ENCODE measurements at regions not wholly inside any gene's neighbourhood (a gene's known extent, or its start where the extent isn't known, plus 50 kb on each side); places are given as distances from the start of the nearest gene placed in this dataset.

DNA sequence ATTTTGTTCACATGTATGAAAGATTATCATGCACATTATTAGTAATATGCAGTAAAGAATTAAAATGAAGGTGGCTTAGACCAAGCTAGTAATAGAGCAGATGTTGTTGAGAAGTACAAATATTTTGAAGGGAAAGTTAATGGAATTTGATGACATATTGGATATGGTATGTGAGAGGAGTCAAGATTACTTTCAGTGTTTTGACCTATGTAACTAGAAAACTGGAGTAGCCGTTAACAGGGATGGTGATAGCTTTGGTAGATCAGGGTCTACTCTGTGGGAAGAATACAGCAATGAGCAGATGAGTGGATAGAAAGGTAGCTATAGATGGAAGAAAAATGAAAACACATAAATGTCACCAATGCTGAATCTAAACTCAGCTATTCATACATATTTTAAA is 163.2 kb upstream of the LRRC7 start:
- Histone ChIP-seq H3K4me3 (no peak overlapping the region), H3K27me3 (no peaks in the 10 kb centered on the region), H3K9me3 (peaks cover 0 to 7% (median 0%) of the 10 kb centered on the region in 11 donors), H3K4me1 (no peaks in the 10 kb centered on the region), H3K27ac (no peak overlapping the region), H3K36me3 (no peaks in the 10 kb centered on the region)
- WGBS, 2 donors, result 48 to 53% methylated on average over 1 of the region's 1 CpG
- intact Hi-C loops (cut with DNase I), result no loop called here
- DNase-seq, result no peak
- ATAC-seq, result no peak
- TF ChIP-seq, protein P1, sequence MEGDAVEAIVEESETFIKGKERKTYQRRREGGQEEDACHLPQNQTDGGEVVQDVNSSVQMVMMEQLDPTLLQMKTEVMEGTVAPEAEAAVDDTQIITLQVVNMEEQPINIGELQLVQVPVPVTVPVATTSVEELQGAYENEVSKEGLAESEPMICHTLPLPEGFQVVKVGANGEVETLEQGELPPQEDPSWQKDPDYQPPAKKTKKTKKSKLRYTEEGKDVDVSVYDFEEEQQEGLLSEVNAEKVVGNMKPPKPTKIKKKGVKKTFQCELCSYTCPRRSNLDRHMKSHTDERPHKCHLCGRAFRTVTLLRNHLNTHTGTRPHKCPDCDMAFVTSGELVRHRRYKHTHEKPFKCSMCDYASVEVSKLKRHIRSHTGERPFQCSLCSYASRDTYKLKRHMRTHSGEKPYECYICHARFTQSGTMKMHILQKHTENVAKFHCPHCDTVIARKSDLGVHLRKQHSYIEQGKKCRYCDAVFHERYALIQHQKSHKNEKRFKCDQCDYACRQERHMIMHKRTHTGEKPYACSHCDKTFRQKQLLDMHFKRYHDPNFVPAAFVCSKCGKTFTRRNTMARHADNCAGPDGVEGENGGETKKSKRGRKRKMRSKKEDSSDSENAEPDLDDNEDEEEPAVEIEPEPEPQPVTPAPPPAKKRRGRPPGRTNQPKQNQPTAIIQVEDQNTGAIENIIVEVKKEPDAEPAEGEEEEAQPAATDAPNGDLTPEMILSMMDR (IDR thresholded peaks at IDR 0.05), result no peak

DNA sequence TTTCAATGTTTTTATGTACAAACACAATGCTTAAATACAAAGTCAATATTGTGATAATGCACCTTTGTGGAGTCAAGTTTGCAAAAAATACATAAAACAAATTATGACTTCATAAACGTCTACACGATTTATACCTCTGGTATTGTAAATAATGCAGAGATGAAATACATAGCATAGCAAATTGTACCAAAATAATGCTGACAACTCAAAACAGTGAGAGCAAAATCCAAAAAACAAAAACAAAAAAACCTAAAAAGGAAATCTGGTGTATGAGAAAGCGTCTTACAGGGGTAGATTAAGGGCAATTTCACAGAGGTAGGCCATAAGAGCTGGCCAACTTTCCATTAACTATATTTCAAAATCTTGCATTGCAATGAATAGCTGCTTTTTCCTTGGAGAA is 161.5 kb upstream of the LRRC7 start:
- DNase-seq, result no peak
- 87 to 93% methylated on average over 3 of the region's 3 CpGs for WGBS, 2 donors

DNA sequence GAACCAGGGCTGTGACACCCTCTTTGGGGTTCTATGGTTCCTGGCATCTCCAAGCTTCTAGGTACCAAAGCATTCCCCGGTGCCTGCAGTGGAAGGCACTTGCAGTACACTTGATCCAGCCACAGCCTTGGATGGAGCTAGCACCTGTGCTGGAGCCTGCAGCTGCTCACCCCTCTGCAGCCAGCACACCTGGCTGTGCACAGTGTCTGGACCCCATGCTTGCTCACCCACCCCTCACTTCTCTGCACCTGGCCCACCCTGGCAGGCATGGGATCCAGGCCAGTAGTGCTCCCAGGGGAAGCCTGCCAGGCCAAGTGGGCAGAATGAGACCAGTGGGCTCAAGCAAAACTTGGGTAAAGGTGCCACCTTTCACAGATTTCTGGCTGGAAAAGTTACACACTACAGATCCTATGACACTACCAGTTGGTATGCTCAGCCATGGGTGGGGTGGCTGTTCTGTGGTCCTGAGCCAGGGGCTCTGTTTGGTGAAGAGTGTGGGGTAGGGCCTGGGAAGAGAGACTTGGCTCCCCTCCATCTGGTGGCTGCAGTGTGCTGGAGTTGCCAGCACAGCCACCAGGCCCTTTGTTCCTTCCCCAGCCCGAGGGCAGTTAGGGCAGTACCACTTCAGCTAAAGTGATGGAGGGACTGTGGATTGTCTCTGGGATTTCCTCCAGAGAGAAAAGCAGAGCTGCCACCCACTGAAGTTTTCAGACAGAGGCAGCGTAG is 157.8 kb upstream of the LRRC7 start:
- WGBS, 2 donors, result 82 to 91% methylated on average over 3 of the region's 3 CpGs
- Histone ChIP-seq H3K36me3 (no peaks in the 10 kb centered on the region), H3K4me3 (no peak overlapping the region), H3K27ac (no peak overlapping the region), H3K4me1 (no peaks in the 10 kb centered on the region), H3K27me3 (no peaks in the 10 kb centered on the region), H3K9me3 (peaks cover 0 to 11% (median 0%) of the 10 kb centered on the region in 11 donors)
- peak in 1 of 2 donors; percentile 1 for DNase-seq
- TF ChIP-seq, protein P1 (IDR thresholded peaks at IDR 0.05), result no peak
- ATAC-seq, result no peak
- intact Hi-C loops (cut with DNase I), result no loop called here

More for the DNA sequence above, 161.5 kb upstream of the LRRC7 start:
- H3K4me1 ChIP-seq, result no peaks in the 10 kb centered on the region
- no peaks in the 10 kb centered on the region for H3K27me3 ChIP-seq
- intact Hi-C loops (cut with DNase I), result no loop called here
- no peaks in the 10 kb centered on the region for H3K36me3 ChIP-seq
- peaks cover 0 to 7% (median 0%) of the 10 kb centered on the region in 11 donors for H3K9me3 ChIP-seq
- no peak overlapping the region for H3K27ac ChIP-seq
- H3K4me3 ChIP-seq, result no peak overlapping the region
- no peak for ATAC-seq
- TF ChIP-seq, protein P1 (IDR thresholded peaks at IDR 0.05), result no peak

DNA sequence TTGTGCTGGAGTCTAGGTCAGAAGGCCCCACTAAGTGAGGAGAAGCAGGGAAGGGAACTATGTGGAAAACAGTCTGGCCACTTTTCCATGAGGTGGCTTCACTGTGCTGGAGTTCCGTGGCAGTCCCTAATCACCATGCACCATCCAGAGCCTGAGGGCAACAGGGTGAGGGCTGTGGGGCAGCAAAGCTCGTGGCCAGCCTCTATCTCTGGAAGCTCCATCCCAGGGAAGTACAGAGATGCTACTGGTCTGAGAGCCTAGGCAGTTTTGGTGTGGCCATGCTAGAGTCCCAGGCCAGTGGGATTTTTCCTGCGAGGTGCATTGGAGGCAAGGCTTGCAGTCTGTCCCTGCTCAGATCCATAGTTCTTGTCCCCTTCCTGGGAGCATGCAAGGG is 157.3 kb upstream of the LRRC7 start:
- peaks cover 0 to 15% (median 0%) of the 10 kb centered on the region in 11 donors for H3K9me3 ChIP-seq
- WGBS, 2 donors, result 76 to 88% methylated on average over 3 of the region's 3 CpGs
- H3K27me3 ChIP-seq, result no peaks in the 10 kb centered on the region
- no peak overlapping the region for H3K4me3 ChIP-seq
- intact Hi-C loops (cut with DNase I), result no loop called here
- DNase-seq (no peak), ATAC-seq (no peak)
- H3K36me3 ChIP-seq, result no peaks in the 10 kb centered on the region
- TF ChIP-seq, protein P1 (IDR thresholded peaks at IDR 0.05), result no peak
- H3K27ac ChIP-seq, result no peak overlapping the region
- no peaks in the 10 kb centered on the region for H3K4me1 ChIP-seq

All from heart right ventricle (tissue), 16 donors.